ENCODE measurements at regions not wholly inside any gene's neighbourhood (a gene's known extent, or its start where the extent isn't known, plus 50 kb on each side); places are given as distances from the start of the nearest gene placed in this dataset.

DNA sequence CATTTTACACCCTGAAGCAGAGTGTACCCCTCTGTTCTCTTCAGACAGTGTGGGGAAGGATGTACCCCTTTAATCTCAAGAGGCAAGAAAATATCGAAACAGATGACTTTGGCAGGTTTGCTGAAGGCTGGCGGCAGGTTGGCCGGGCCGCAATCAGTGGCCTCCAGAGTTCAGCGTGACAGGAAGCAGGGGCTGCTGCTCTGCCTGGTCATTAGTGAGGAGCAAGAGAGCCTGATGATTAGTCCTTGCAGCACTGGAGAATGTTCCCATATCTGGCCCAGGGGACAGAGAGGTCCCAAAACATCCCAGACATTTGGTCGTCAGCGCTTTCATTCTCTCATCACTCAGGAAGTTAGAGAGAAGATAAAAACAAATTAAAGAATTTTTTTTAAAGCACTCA lies 352.8 kb downstream of the SPRY1 start:
- Histone ChIP-seq H3K36me3 (no peaks in the 10 kb centered on the region), H3K9me3 (no peaks in the 10 kb centered on the region), H3K4me3 (no peak overlapping the region), H3K27me3 (no peaks in the 10 kb centered on the region)
- no peak for DNase-seq

DNA sequence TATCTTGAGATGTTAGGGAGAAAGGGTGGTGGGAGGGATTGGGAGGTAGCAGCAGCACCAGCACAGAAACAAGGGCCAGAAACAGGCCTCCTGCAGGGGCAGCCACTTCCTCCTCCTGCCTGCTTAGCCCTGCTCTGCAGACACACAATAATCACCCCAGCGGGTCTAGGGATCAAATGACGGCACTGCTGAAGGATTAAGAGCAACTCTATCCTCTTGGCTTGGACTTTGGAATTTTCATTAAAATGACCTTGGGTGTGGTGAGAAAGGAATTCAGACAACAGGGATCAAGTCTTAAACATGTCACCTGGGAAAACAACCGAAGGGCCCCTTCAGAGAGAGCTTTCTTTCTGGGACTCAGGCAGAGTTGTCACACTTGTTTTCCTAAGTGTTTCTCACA lies 353.4 kb downstream of the SPRY1 start:
- DNase-seq: no peak
- H3K36me3 ChIP-seq: no peaks in the 10 kb centered on the region

GRCh38 chr4:123755655-123756054 lies 359.1 kb downstream of the SPRY1 start:
- no peaks in the 10 kb centered on the region for H3K27me3 ChIP-seq
- no peaks in the 10 kb centered on the region for H3K36me3 ChIP-seq
- DNase-seq: no peak
- H3K9me3 ChIP-seq: no peaks in the 10 kb centered on the region
- no peak overlapping the region for H3K4me3 ChIP-seq

More for the DNA sequence above, 353.4 kb downstream of the SPRY1 start:
- Histone ChIP-seq H3K27me3 (no peaks in the 10 kb centered on the region), H3K4me3 (no peak overlapping the region), H3K9me3 (no peaks in the 10 kb centered on the region)

DNA sequence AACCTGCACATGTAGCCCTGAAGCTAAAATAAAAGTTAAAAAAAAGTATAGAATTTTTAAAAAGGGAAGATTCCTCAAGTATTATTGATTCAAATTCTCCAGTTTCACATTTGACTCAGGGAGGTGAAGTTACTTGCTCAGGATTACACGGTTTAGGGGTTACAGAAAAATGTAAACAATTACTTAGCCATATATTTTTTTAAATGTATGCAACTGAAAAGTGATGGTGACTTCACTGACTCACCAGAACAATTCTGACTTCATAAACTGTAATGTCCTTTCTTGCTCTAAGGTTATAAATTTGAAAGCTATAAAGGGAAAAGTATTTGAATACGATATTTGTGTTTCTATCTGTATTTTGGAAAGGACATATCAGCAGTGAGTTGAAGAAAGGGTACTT lies 371.2 kb downstream of the SPRY1 start:
- H3K9me3 ChIP-seq: no peaks in the 10 kb centered on the region
- no peak for DNase-seq
- no peak overlapping the region for H3K4me3 ChIP-seq
- no peaks in the 10 kb centered on the region for H3K36me3 ChIP-seq
- no peaks in the 10 kb centered on the region for H3K27me3 ChIP-seq

DNA sequence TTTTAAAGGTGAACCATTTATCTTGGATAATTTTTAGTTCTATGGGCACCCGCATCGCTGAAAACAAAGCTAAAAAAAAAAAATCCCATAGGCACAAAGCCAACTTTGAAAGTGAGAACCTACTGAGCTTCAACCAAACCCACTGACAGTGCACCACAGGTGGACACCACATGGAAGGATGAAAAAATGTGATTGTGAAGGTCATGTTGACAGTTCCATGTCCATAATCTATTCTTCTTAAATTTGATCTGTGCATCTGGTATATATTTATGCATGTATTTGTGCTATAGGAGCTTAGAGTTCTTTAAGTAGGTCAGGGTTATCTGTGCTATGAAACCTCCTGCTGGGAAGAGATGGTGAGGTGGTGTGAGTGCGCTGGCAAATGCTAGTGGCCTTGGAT lies 374.3 kb downstream of the SPRY1 start:
- no peak for DNase-seq
- Histone ChIP-seq H3K4me3 (no peak overlapping the region), H3K9me3 (peaks cover 3% of the 10 kb centered on the region; the same call in 1 of the 2 replicates), H3K27me3 (no peaks in the 10 kb centered on the region), H3K36me3 (no peaks in the 10 kb centered on the region)

- H3K27me3 ChIP-seq: no peaks in the 10 kb centered on the region
- DNase-seq: no peak
- no peak overlapping the region for H3K4me3 ChIP-seq
- H3K9me3 ChIP-seq: peaks cover 3% of the 10 kb centered on the region; the same call in 1 of the 2 replicates
- H3K36me3 ChIP-seq: no peaks in the 10 kb centered on the region
Measured at GRCh38 chr4:123776267-123776666, 379.7 kb downstream of the SPRY1 start.

- H3K36me3 ChIP-seq: no peaks in the 10 kb centered on the region
- H3K9me3 ChIP-seq: peaks cover 3% of the 10 kb centered on the region; the same call in 1 of the 2 replicates
- no peaks in the 10 kb centered on the region for H3K27me3 ChIP-seq
- H3K4me3 ChIP-seq: no peak overlapping the region
- no peak for DNase-seq
Measured at GRCh38 chr4:123777373-123777772, 380.8 kb downstream of the SPRY1 start.

DNA sequence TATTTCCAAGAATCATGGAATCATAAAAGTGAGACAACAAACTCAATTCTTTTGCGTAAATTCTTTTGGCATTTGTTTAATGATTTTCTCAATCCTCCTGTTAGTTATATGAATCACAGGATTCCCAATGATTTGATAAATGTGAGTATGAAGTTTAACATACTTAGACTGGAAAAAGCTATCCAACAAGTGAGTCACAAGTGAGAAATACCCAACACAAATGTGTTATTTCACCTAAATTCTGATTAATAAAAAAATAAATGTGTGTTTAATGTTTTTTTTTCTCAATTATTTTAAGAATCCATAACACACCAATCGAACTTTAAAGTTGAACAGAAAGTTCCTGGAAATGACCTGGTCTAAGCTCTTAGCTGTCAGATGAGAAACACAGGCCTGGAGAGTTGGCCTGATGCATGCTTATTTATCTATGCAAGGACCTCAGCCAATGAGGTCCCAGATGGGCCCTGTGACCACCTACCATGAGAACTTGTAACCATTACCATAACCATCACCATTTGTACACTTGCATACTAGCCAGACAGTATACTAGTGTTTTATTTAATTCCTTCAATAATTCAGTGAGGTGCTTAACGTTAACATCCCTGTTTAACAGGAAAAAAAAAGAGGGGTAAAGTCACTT lies 386.7 kb downstream of the SPRY1 start:
- no peaks in the 10 kb centered on the region for H3K36me3 ChIP-seq
- peak; percentile 7 for DNase-seq
- H3K4me3 ChIP-seq: no peak overlapping the region
- H3K27me3 ChIP-seq: no peaks in the 10 kb centered on the region
- H3K9me3 ChIP-seq: no peaks in the 10 kb centered on the region

DNA sequence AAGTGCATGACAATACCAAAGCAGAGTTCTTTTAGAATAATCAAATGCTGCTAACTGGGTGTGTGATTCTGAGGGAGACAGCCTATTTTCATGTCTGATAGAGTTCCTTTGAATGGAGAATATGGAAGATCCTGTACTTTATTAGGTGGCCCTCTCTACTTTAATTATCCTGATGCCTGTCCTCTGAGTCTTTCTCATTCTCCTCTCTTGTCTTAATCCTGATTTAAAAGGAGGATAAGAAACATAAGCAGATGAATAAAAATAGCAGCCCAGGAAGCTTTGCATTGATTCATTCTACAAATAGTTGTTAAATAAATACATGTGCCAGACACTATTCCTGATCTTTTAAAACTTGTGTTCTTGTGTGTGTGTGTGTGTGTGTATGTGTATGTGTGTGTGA lies 387.3 kb downstream of the SPRY1 start:
- no peak for DNase-seq
- Histone ChIP-seq H3K36me3 (no peaks in the 10 kb centered on the region), H3K4me3 (no peak overlapping the region), H3K27me3 (no peaks in the 10 kb centered on the region), H3K9me3 (no peaks in the 10 kb centered on the region)

- no peak for DNase-seq
- H3K36me3 ChIP-seq: no peaks in the 10 kb centered on the region
- H3K4me3 ChIP-seq: no peak overlapping the region
- H3K27me3 ChIP-seq: no peaks in the 10 kb centered on the region
- H3K9me3 ChIP-seq: no peaks in the 10 kb centered on the region
Measured at GRCh38 chr4:123784626-123785025, 388.0 kb downstream of the SPRY1 start.

- Histone ChIP-seq H3K27me3 (no peaks in the 10 kb centered on the region), H3K9me3 (no peaks in the 10 kb centered on the region), H3K36me3 (no peaks in the 10 kb centered on the region), H3K4me3 (no peak overlapping the region)
- peak; percentile 96 for DNase-seq
Measured at GRCh38 chr4:123785538-123785937, 388.9 kb downstream of the SPRY1 start.

- Histone ChIP-seq H3K9me3 (no peaks in the 10 kb centered on the region), H3K4me3 (no peak overlapping the region), H3K36me3 (no peaks in the 10 kb centered on the region), H3K27me3 (no peaks in the 10 kb centered on the region)
- DNase-seq: no peak
Measured at GRCh38 chr4:123786163-123786915, 389.7 kb downstream of the SPRY1 start.

GRCh38 chr4:123786920-123787319 lies 390.3 kb downstream of the SPRY1 start:
- peak; percentile 77 for DNase-seq
- Histone ChIP-seq H3K27me3 (no peaks in the 10 kb centered on the region), H3K4me3 (no peak overlapping the region), H3K36me3 (no peaks in the 10 kb centered on the region), H3K9me3 (no peaks in the 10 kb centered on the region)

DNA sequence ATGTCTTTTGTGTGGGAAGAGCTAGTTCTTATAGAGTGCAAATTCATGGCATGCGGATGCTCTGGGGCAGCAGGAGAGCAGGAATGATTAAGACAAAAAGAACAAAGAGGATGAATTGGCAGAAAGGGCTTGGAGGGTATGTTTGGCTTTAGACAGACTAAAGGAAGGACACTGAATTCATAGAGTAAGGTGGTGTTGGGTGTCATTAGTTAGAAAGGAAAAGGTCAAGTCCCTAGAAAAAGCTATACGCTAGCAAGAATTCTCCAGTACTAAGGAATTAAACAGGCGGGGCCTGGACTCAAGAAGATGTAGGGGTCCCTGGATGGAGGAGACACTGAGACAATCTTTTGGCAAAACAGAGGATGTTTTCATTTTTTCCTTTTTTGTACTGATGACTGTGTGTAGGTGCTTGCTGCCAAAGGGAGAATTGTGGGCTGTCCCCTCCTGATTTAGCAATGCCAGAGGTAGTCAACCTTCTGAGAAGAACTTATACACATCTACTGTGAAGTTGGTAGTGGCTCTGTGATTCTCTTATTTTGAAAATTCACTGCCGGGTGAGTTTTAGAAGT lies 391.0 kb downstream of the SPRY1 start:
- Histone ChIP-seq H3K36me3 (no peaks in the 10 kb centered on the region), H3K27me3 (no peaks in the 10 kb centered on the region), H3K4me3 (no peak overlapping the region), H3K9me3 (no peaks in the 10 kb centered on the region)
- peak; percentile 51 for DNase-seq

GRCh38 chr4:123788577-123788976 lies 392.0 kb downstream of the SPRY1 start:
- Histone ChIP-seq H3K36me3 (no peaks in the 10 kb centered on the region), H3K9me3 (no peaks in the 10 kb centered on the region), H3K4me3 (no peak overlapping the region), H3K27me3 (no peaks in the 10 kb centered on the region)
- DNase-seq: no peak

DNA sequence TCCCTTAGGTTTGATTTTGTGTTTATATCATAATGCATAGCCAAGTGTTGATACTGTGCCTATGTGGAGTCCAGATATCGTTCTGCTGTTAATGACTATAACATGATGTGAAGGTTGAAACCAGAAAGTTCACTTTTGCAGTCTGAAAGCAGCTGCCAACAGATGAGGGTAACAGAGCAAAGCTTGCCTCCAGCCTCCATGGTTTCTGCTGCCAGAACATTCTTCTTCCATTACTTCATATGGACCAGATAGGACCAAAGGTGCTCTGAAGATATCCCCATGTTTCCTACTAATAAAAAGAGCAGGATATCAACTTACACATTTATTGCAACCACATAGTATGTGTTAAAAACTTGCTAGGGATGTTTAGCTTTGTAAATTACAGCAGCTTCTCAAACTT lies 394.1 kb downstream of the SPRY1 start:
- H3K36me3 ChIP-seq: no peaks in the 10 kb centered on the region

GRCh38 chr4:123802082-123802645 lies 405.6 kb downstream of the SPRY1 start:
- Histone ChIP-seq H3K9me3 (peaks cover 12% of the 10 kb centered on the region), H3K27me3 (no peaks in the 10 kb centered on the region), H3K36me3 (no peaks in the 10 kb centered on the region), H3K4me3 (no peak overlapping the region)
- DNase-seq: no peak

More for the DNA sequence above, 394.1 kb downstream of the SPRY1 start:
- Histone ChIP-seq H3K27me3 (no peaks in the 10 kb centered on the region), H3K9me3 (no peaks in the 10 kb centered on the region), H3K4me3 (no peak overlapping the region)
- DNase-seq: peak; percentile 18

All from MG63 (cell line).